ENCODE measurements at regions not wholly inside any gene's neighbourhood (a gene's known extent, or its start where the extent isn't known, plus 50 kb on each side); places are given as distances from the start of the nearest gene placed in this dataset.
"Not testable (repeated sequence)": the region's sequence is repeated elsewhere in the genome, so short reads cannot be mapped to it uniquely, and the experiment has no call there.

DNA sequence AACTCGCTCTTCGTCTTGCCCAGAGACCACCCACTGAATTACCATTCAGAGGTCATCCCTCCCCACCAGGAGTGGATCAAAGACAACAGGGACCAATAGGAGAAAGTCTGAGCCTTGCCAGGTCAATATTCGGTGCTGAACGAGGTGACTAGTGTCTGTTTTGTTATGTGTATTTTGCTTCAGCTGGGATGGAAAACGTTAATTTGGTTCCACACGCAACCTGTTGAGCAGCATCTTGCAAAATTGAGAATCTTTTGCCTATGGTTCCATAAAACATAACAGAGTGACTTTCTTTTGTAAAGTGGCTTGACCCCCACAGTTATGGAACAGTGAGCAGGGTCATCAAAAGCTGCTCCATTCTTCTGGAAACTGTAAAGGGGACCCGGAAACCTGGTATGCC lies 168.4 kb downstream of the MSX2 start:
- TF ChIP-seq, protein P1, sequence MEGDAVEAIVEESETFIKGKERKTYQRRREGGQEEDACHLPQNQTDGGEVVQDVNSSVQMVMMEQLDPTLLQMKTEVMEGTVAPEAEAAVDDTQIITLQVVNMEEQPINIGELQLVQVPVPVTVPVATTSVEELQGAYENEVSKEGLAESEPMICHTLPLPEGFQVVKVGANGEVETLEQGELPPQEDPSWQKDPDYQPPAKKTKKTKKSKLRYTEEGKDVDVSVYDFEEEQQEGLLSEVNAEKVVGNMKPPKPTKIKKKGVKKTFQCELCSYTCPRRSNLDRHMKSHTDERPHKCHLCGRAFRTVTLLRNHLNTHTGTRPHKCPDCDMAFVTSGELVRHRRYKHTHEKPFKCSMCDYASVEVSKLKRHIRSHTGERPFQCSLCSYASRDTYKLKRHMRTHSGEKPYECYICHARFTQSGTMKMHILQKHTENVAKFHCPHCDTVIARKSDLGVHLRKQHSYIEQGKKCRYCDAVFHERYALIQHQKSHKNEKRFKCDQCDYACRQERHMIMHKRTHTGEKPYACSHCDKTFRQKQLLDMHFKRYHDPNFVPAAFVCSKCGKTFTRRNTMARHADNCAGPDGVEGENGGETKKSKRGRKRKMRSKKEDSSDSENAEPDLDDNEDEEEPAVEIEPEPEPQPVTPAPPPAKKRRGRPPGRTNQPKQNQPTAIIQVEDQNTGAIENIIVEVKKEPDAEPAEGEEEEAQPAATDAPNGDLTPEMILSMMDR (IDR thresholded peaks at IDR 0.05), result no peak
- no peaks in the 10 kb centered on the region for H3K9me3 ChIP-seq
- H3K27ac ChIP-seq, result no peak overlapping the region
- no peaks in the 10 kb centered on the region for H3K36me3 ChIP-seq
- no peak overlapping the region for H3K4me3 ChIP-seq (ENCODE audit: low read depth in 1 of 2, low read length in 1 of 2)
- H3K27me3 ChIP-seq, result no peaks in the 10 kb centered on the region
- no peaks in the 10 kb centered on the region for H3K4me1 ChIP-seq (ENCODE audit: control insufficient read depth in 1 of 2, insufficient read depth in 1 of 2, low read depth in 1 of 2, low read length in 1 of 2)

DNA sequence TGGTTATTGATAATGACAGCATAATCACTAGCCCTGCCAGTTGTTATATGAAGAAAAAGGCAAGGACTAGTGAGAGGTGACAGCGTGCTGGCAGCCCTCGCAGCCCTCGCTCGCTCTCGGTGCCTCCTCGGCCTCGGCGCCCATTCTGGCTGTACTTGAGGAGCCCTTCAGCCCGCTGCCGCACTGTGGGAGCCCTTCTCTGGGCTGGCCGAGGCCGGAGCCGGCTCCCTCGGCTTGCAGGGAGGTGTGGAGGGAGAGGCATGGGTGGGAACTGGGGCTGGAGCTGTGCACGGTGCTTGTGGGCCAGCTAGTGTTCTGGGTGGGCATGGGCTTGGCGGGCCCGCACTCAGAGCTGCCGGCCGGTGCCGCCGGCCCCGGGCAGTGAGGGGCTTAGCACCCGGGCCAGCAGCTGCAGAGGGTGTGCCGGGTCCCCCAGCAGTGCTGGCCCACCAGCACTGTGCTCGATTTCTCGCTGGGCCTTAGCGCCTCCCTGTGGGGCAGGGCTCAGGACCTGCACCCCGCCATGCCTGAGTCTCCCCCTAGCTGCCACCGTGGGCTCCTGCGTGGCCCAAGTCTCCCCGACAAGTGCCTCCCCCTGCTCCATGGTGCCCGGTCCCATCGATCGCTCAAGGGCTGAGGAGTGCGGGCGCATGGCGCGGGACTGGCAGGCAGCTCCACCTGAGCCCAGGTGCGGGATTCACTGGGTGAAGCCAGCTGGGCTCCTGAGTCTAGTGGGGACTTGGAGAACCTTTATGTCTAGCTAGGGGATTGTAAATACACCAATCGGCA lies 156.2 kb downstream of the MSX2 start:
- H3K9me3 ChIP-seq; H3K27ac ChIP-seq; H3K4me1 ChIP-seq (ENCODE audit: control insufficient read depth in 1 of 2, insufficient read depth in 1 of 2, low read depth in 1 of 2, low read length in 1 of 2); H3K36me3 ChIP-seq; H3K4me3 ChIP-seq (ENCODE audit: low read depth in 1 of 2, low read length in 1 of 2); H3K27me3 ChIP-seq: not testable (repeated sequence)

GRCh38 chr5:174877987-174878386 lies 153.6 kb downstream of the MSX2 start:
- Histone ChIP-seq H3K4me1 (ENCODE audit: control insufficient read depth in 1 of 2, insufficient read depth in 1 of 2, low read depth in 1 of 2, low read length in 1 of 2) (no peaks in the 10 kb centered on the region), H3K9me3 (no peaks in the 10 kb centered on the region), H3K27me3 (peaks cover 3% of the 10 kb centered on the region), H3K27ac (no peak overlapping the region), H3K4me3 (ENCODE audit: low read depth in 1 of 2, low read length in 1 of 2) (no peak overlapping the region), H3K36me3 (no peaks in the 10 kb centered on the region)
- TF ChIP-seq, protein P1 (IDR thresholded peaks at IDR 0.05), result no peak

GRCh38 chr5:174872271-174872670 lies 147.9 kb downstream of the MSX2 start:
- TF ChIP-seq, protein P1 (IDR thresholded peaks at IDR 0.05), result no peak
- Histone ChIP-seq H3K36me3 (no peaks in the 10 kb centered on the region), H3K9me3 (no peaks in the 10 kb centered on the region), H3K4me1 (ENCODE audit: control insufficient read depth in 1 of 2, insufficient read depth in 1 of 2, low read depth in 1 of 2, low read length in 1 of 2) (no peaks in the 10 kb centered on the region), H3K27me3 (peaks cover 3% of the 10 kb centered on the region), H3K4me3 (ENCODE audit: low read depth in 1 of 2, low read length in 1 of 2) (no peak overlapping the region), H3K27ac (no peak overlapping the region)

- no peak overlapping the region for H3K27ac ChIP-seq
Observed at GRCh38 chr5:174852143-174852542, 127.8 kb downstream of the MSX2 start.

DNA sequence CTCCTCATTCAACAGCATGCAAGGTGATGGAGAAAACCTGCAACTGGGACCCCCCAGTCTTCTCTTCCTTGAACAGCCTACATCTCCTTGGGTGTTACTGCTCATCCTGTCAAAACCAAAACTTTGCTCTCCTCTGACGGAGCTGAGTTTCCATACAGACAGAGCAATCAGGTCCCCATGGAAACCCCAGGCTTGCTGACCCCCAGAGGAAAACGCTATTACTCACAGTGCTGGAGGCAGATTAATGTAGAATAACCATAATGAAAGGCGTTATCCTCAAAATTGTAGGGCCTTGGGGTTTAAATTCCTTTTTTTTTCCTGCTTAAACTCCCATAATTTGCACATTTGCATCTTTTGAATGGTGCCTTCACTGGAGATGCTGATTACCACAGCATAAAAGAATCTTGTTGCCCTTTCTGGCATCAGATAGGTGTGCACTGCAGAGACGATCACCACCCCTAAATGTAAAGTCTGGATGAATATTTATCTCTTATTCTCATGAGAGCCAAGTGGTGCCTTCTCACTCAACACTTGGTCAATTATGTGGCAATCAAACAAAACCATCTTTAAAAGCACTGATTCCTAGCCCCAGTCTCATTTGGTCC lies 126.3 kb downstream of the MSX2 start:
- Histone ChIP-seq H3K27me3 (no peaks in the 10 kb centered on the region), H3K9me3 (no peaks in the 10 kb centered on the region), H3K4me1 (ENCODE audit: control insufficient read depth in 1 of 2, insufficient read depth in 1 of 2, low read depth in 1 of 2, low read length in 1 of 2) (no peaks in the 10 kb centered on the region), H3K27ac (no peak overlapping the region), H3K36me3 (no peaks in the 10 kb centered on the region), H3K4me3 (ENCODE audit: low read depth in 1 of 2, low read length in 1 of 2) (no peak overlapping the region)
- TF ChIP-seq, protein P1 (IDR thresholded peaks at IDR 0.05), result no peak

More at GRCh38 chr5:174852143-174852542, 127.8 kb downstream of the MSX2 start:
- Histone ChIP-seq H3K4me3 (ENCODE audit: low read depth in 1 of 2, low read length in 1 of 2) (no peak overlapping the region), H3K9me3 (no peaks in the 10 kb centered on the region), H3K36me3 (no peaks in the 10 kb centered on the region), H3K27me3 (no peaks in the 10 kb centered on the region), H3K4me1 (ENCODE audit: control insufficient read depth in 1 of 2, insufficient read depth in 1 of 2, low read depth in 1 of 2, low read length in 1 of 2) (no peaks in the 10 kb centered on the region)
- TF ChIP-seq, protein P1 (IDR thresholded peaks at IDR 0.05), result no peak
